DND-41 (cell line): ENCODE measurements at regions not wholly inside any gene's neighbourhood (a gene's known extent, or its start where the extent isn't known, plus 50 kb on each side); places are given as distances from the start of the nearest gene placed in this dataset.

Experiments
- ATAC-seq: fragments of 200-7000 bp; cut with Tn5 transposase; 3 replicates; pipeline ENCODE4 v1.9.1; 2021; ENCODE audit warnings: low read depth; ENCODE audit not compliant: insufficient read depth
- DNase-seq: peaks from one replicate; pipeline ENCODE4 v3.0.0-alpha.2; 2020
- H2AFZ ChIP-seq: 2 replicates; pipeline ENCODE4 v1.6.0; 2012; ENCODE audit warnings: low read depth, low read length
- H3K27ac ChIP-seq: 2 replicates; pipeline ENCODE4 v1.5.1; 2012; ENCODE audit warnings: low read length, inconsistent platforms
- H3K27me3 ChIP-seq: fragments of 200-600 bp; sonication (generic); 2 replicates; pipeline ENCODE4 v1.6.0; 2012; ENCODE audit warnings: low read length, mild to moderate bottlenecking, inconsistent platforms; ENCODE audit not compliant: insufficient read depth, poor library complexity
- H3K36me3 ChIP-seq: 2 replicates; pipeline ENCODE4 v1.5.1; 2012; ENCODE audit warnings: low read length, inconsistent platforms; ENCODE audit not compliant: insufficient read depth
- H3K4me1 ChIP-seq: 2 replicates; pipeline ENCODE4 v1.5.1; 2012; ENCODE audit warnings: mild to moderate bottlenecking, low read length; ENCODE audit not compliant: insufficient read depth
- H3K4me2 ChIP-seq: 2 replicates; pipeline ENCODE4 v1.6.0; 2012; ENCODE audit warnings: mild to moderate bottlenecking, moderate library complexity, low read length, inconsistent platforms; ENCODE audit not compliant: insufficient read depth
- H3K4me3 ChIP-seq, 2 experiments: fragments of 200-600 bp in 1 of 2; shearing (Covaris generic) in 1 of 2; 2 replicates each; pipeline ENCODE4 v1.5.1; 2012 to 2016; ENCODE audit warnings: inconsistent platforms in 2 of 2, low read length in 2 of 2, mild to moderate bottlenecking in 2 of 2, low read depth in 1 of 2, moderate library complexity in 1 of 2
- H3K79me2 ChIP-seq: 2 replicates; pipeline ENCODE4 v1.6.0; 2012; ENCODE audit warnings: low read length, inconsistent platforms; ENCODE audit not compliant: insufficient read depth
- H3K9ac ChIP-seq: 2 replicates; pipeline ENCODE4 v1.6.0; 2012; ENCODE audit warnings: low read depth, mild to moderate bottlenecking, inconsistent platforms, low read length, moderate library complexity
- H3K9me3 ChIP-seq: 2 replicates; pipeline ENCODE4 v1.5.1; 2012; ENCODE audit warnings: low read length, moderate library complexity, mild to moderate bottlenecking, inconsistent platforms; ENCODE audit not compliant: insufficient read depth, severe bottlenecking
- H4K20me1 ChIP-seq: 2 replicates; pipeline ENCODE4 v1.6.0; 2012; ENCODE audit warnings: low read length; ENCODE audit not compliant: insufficient read depth
- EZH2 ChIP-seq: IDR thresholded peaks from 3 replicates; pipeline ENCODE4 v1.6.1; 2012; ENCODE audit warnings: borderline replicate concordance, low read depth, mild to moderate bottlenecking, moderate library complexity, low read length, inconsistent platforms; ENCODE audit not compliant: severe bottlenecking
- TF ChIP-seq, protein P1 (sequence below): IDR thresholded peaks from 2 replicates; pipeline ENCODE4 v1.5.1; 2012; ENCODE audit warnings: borderline replicate concordance, low read length, moderate library complexity, mild to moderate bottlenecking; ENCODE audit not compliant: poor library complexity, severe bottlenecking; ENCODE audit errors: extremely low read depth

DNA sequence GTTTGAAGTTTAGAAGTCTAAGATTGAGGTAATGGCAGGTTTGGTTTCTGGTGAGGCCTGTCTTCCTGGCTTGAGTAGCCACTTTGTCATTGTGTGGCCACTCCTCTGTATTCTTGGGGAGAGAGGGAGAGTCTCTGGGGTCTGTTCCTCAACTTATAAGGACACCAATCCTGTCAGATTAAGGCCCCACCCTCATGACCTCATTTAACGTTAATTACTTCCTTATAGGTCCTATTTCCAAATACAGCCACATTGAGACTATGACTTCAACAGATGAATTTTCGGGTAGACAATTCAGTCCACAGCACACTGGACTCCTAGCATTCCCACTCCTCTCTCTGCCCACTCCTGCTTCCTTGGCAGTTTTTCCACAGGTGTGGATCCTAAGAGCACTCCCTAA, 350.8 kb upstream of the CASK start:
- H3K27ac ChIP-seq, result no peak overlapping the region
- TF ChIP-seq, protein P1, sequence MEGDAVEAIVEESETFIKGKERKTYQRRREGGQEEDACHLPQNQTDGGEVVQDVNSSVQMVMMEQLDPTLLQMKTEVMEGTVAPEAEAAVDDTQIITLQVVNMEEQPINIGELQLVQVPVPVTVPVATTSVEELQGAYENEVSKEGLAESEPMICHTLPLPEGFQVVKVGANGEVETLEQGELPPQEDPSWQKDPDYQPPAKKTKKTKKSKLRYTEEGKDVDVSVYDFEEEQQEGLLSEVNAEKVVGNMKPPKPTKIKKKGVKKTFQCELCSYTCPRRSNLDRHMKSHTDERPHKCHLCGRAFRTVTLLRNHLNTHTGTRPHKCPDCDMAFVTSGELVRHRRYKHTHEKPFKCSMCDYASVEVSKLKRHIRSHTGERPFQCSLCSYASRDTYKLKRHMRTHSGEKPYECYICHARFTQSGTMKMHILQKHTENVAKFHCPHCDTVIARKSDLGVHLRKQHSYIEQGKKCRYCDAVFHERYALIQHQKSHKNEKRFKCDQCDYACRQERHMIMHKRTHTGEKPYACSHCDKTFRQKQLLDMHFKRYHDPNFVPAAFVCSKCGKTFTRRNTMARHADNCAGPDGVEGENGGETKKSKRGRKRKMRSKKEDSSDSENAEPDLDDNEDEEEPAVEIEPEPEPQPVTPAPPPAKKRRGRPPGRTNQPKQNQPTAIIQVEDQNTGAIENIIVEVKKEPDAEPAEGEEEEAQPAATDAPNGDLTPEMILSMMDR, result no peak
- TF ChIP-seq EZH2, result no peak
- ATAC-seq, result no peak
- no peaks in the 10 kb centered on the region for H3K27me3 ChIP-seq
- no peaks in the 10 kb centered on the region for H3K4me1 ChIP-seq
- H4K20me1 ChIP-seq, result no peaks in the 10 kb centered on the region
- no peak overlapping the region for H3K9ac ChIP-seq
- no peak for DNase-seq
- H3K9me3 ChIP-seq, result no peaks in the 10 kb centered on the region
- no peak overlapping the region for H3K4me2 ChIP-seq
- no peak overlapping the region for H3K4me3 ChIP-seq
- no peaks in the 10 kb centered on the region for H3K36me3 ChIP-seq
- no peak overlapping the region for H2AFZ ChIP-seq
- no peaks in the 10 kb centered on the region for H3K79me2 ChIP-seq

DNA sequence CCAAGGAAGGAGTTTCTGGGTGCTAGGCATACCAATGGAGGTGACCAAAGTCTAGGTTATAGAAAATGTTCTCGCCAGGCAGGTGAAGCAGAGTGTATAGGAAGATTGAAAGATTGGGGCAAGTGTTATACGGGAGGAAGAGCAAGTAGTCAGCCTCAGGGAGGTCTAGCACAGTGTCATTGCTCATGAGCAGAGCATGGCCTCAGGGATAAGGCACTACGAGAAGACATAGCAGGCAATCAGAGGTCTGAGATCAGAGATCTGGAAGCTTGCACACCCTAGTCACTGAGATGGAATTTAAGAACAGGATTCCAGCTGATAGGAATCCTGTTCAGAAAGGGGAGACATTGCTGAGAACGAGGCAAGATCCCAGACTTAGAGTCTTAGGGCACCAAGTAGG, 350.0 kb upstream of the CASK start:
- H2AFZ ChIP-seq, result no peak overlapping the region
- H3K79me2 ChIP-seq, result no peaks in the 10 kb centered on the region
- H3K4me2 ChIP-seq, result no peak overlapping the region
- no peak overlapping the region for H3K27ac ChIP-seq
- no peaks in the 10 kb centered on the region for H3K27me3 ChIP-seq
- no peak overlapping the region for H3K9ac ChIP-seq
- no peak for ATAC-seq
- no peak overlapping the region for H3K4me3 ChIP-seq
- no peak for DNase-seq
- H3K9me3 ChIP-seq, result no peaks in the 10 kb centered on the region
- TF ChIP-seq, protein P1, result no peak
- TF ChIP-seq EZH2, result no peak
- H3K36me3 ChIP-seq, result no peaks in the 10 kb centered on the region
- no peaks in the 10 kb centered on the region for H4K20me1 ChIP-seq
- H3K4me1 ChIP-seq, result no peaks in the 10 kb centered on the region

DNA sequence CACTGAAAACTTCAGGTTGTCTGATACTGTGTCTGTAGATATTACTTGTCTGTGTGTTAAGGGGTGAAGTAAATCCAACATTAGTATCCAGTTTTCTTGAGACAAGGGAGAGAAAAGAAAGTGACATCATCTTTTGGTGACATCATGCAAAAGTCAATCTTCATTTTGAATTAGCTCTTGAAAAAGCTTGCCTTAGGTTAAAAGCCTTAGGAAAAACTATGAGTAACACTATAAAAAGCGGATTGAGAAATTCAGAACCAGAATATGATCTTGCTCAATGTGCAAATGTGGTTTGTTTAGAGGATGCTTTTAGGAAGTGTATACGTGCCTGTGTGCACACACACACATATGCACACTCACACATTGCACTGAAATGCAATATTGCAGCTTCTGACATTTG, 345.8 kb upstream of the CASK start:
- no peak overlapping the region for H3K9ac ChIP-seq
- H3K9me3 ChIP-seq, result no peaks in the 10 kb centered on the region
- H3K4me2 ChIP-seq, result no peak overlapping the region
- TF ChIP-seq EZH2, result no peak
- TF ChIP-seq, protein P1, result no peak
- H3K4me3 ChIP-seq, result no peak overlapping the region
- no peaks in the 10 kb centered on the region for H3K79me2 ChIP-seq
- no peaks in the 10 kb centered on the region for H3K4me1 ChIP-seq
- H4K20me1 ChIP-seq, result no peaks in the 10 kb centered on the region
- H2AFZ ChIP-seq, result no peak overlapping the region
- no peak overlapping the region for H3K27ac ChIP-seq
- no peaks in the 10 kb centered on the region for H3K36me3 ChIP-seq
- no peak for DNase-seq
- no peaks in the 10 kb centered on the region for H3K27me3 ChIP-seq
- ATAC-seq, result no peak

DNA sequence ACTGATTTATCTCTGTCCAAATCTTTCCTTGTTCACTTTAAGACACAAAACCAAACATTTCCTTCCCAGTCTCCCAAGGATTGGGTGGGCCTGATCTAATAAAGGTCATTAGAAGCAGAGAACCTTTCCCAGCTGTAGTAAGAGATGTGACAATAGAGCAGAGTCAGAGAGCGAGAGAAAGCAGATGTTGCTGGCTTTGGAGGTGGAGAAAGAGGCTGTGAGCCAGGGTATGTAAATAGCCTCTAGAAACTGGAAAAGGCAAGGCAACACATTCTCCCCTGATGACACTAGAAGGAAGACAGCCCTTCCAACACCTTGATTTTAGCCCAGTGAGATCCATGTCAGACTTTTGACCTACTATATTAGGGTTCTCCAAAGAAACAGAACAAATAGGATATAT, 337.5 kb upstream of the CASK start:
- H3K9me3 ChIP-seq, result no peaks in the 10 kb centered on the region
- DNase-seq (no peak), ATAC-seq (no peak)
- TF ChIP-seq, protein P1, result no peak
- no peak for TF ChIP-seq EZH2
- H3K27me3 ChIP-seq, result no peaks in the 10 kb centered on the region
- H3K27ac ChIP-seq, result no peak overlapping the region
- H3K4me3 ChIP-seq, result no peak overlapping the region
- no peaks in the 10 kb centered on the region for H4K20me1 ChIP-seq
- H3K4me1 ChIP-seq, result no peaks in the 10 kb centered on the region
- no peaks in the 10 kb centered on the region for H3K79me2 ChIP-seq
- no peak overlapping the region for H3K4me2 ChIP-seq
- no peak overlapping the region for H2AFZ ChIP-seq
- H3K36me3 ChIP-seq, result no peaks in the 10 kb centered on the region
- no peak overlapping the region for H3K9ac ChIP-seq
